ENCODE measurements at regions not wholly inside any gene's neighbourhood (a gene's known extent, or its start where the extent isn't known, plus 50 kb on each side); places are given as distances from the start of the nearest gene placed in this dataset.

DNA sequence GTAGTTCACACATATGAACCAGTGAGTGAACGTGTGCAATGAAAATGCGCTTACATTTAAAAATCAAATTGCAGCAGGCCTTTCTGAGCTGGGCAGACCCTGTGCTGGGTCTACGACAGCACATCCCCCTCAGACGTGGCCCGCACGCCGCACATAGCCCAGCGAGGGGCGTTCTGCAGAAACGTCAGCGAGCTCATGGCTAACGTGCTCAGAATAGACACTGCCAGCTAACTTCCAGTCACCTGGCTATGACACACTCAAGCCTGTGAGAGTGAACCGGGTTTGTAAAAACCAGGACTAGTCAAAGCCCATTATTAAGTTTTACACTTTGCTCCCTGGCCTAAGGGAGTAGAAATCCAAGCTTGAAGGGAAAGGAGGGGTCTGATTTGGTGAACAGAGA lies 108.1 kb upstream of the INSIG1 start:
- no peak for FAIRE-seq
- TF ChIP-seq, protein P1, sequence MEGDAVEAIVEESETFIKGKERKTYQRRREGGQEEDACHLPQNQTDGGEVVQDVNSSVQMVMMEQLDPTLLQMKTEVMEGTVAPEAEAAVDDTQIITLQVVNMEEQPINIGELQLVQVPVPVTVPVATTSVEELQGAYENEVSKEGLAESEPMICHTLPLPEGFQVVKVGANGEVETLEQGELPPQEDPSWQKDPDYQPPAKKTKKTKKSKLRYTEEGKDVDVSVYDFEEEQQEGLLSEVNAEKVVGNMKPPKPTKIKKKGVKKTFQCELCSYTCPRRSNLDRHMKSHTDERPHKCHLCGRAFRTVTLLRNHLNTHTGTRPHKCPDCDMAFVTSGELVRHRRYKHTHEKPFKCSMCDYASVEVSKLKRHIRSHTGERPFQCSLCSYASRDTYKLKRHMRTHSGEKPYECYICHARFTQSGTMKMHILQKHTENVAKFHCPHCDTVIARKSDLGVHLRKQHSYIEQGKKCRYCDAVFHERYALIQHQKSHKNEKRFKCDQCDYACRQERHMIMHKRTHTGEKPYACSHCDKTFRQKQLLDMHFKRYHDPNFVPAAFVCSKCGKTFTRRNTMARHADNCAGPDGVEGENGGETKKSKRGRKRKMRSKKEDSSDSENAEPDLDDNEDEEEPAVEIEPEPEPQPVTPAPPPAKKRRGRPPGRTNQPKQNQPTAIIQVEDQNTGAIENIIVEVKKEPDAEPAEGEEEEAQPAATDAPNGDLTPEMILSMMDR (IDR thresholded peaks at IDR 0.05; ENCODE audit: borderline replicate concordance, extremely low read depth, insufficient read depth) = no peak
- no peak overlapping the region for H3K9ac ChIP-seq (ENCODE audit: low read length in 3 of 3)
- DNase-seq = no peak
- no peak overlapping the region for H3K27ac ChIP-seq (ENCODE audit: low read depth in 2 of 2, low read length in 2 of 2)
- H3K4me3 ChIP-seq (ENCODE audit: low read length in 3 of 3) = no peak overlapping the region
- no peaks in the 10 kb centered on the region for H3K36me3 ChIP-seq (ENCODE audit: control insufficient read depth in 2 of 3, insufficient read depth in 3 of 3, low read length in 3 of 3)
- no peaks in the 10 kb centered on the region for H3K4me1 ChIP-seq (ENCODE audit: control insufficient read depth in 2 of 3, insufficient read depth in 2 of 3, low read depth in 1 of 3, low read length in 3 of 3)
- intact Hi-C loops (cut with DNase I) = loop anchor here (5.0 kb wide), 1 partner anchor 153 kb away; no protein-coding TSS in a partner anchor
- H3K27me3 ChIP-seq (ENCODE audit: control insufficient read depth, insufficient read depth, low read length) = no peaks in the 10 kb centered on the region
- H3K9me3 ChIP-seq (ENCODE audit: control insufficient read depth in 2 of 3, insufficient read depth in 1 of 3, low read length in 3 of 3) = peaks cover 0 to 16% (median 5%) of the 10 kb centered on the region in 3 donors

DNA sequence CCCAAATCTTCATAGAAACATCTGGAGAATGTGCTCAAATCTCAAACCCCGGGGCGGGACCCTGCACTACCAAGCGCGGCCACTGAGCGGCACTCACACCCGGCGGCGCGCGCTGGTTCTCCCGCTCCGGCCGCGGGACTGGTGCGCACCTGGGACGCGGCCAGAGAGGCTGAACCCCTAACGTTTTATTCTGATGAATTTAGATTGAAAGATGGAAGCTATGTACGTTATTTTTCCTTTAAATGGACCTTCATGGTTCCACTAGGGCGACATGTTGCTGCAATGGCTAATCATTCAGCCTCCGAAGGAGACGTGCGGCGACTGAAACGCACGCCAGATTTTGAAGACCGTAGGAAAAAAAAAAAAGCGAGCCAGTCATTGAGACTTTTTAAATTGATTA lies 107.0 kb upstream of the INSIG1 start:
- Histone ChIP-seq H3K36me3 (ENCODE audit: control insufficient read depth in 2 of 3, insufficient read depth in 3 of 3, low read length in 3 of 3) (no peaks in the 10 kb centered on the region), H3K4me3 (ENCODE audit: low read length in 3 of 3) (peak overlapping the region in 1 of 3 donors; percentile 42), H3K4me1 (ENCODE audit: control insufficient read depth in 2 of 3, insufficient read depth in 2 of 3, low read depth in 1 of 3, low read length in 3 of 3) (no peaks in the 10 kb centered on the region), H3K9ac (ENCODE audit: low read length in 3 of 3) (no peak overlapping the region), H3K9me3 (ENCODE audit: control insufficient read depth in 2 of 3, insufficient read depth in 1 of 3, low read length in 3 of 3) (peaks cover 0 to 5% (median 5%) of the 10 kb centered on the region in 3 donors), H3K27ac (ENCODE audit: low read depth in 2 of 2, low read length in 2 of 2) (no peak overlapping the region), H3K27me3 (ENCODE audit: control insufficient read depth, insufficient read depth, low read length) (no peaks in the 10 kb centered on the region)
- TF ChIP-seq, protein P1 (IDR thresholded peaks at IDR 0.05; ENCODE audit: borderline replicate concordance, extremely low read depth, insufficient read depth) = peak; percentile 91
- no peak for FAIRE-seq
- intact Hi-C loops (cut with DNase I) = no loop called here
- DNase-seq = peak in 4 of 5 donors; percentile 52 to 78 (median 74)

DNA sequence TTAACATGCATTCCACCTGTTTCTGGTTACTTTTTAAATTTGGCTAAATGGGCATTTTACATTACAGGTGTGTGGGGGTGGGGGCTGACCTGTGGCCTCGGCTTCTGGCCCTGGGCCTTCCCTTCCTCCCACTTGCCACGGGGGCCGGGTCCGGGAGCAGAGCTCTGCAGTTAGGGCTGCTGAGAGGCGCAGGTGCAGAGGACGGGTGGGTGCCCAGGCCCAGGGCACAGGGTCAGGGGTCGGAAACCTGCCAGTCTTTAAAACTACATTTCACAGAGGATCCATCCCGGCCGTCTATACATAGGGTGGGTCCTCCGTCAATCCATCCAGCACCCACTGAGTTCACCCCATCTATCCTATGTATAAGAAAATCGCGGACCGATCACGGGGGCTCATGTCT lies 106.5 kb upstream of the INSIG1 start:
- peaks cover 0 to under 1% (median under 1%) of the 10 kb centered on the region in 3 donors for H3K9me3 ChIP-seq (ENCODE audit: control insufficient read depth in 2 of 3, insufficient read depth in 1 of 3, low read length in 3 of 3)
- DNase-seq (no peak), FAIRE-seq (no peak)
- no peak overlapping the region for H3K9ac ChIP-seq (ENCODE audit: low read length in 3 of 3)
- H3K27ac ChIP-seq (ENCODE audit: low read depth in 2 of 2, low read length in 2 of 2) = no peak overlapping the region
- no peak overlapping the region for H3K4me3 ChIP-seq (ENCODE audit: low read length in 3 of 3)
- intact Hi-C loops (cut with DNase I) = no loop called here
- TF ChIP-seq, protein P1 (IDR thresholded peaks at IDR 0.05; ENCODE audit: borderline replicate concordance, extremely low read depth, insufficient read depth) = no peak
- H3K4me1 ChIP-seq (ENCODE audit: control insufficient read depth in 2 of 3, insufficient read depth in 2 of 3, low read depth in 1 of 3, low read length in 3 of 3) = no peaks in the 10 kb centered on the region
- no peaks in the 10 kb centered on the region for H3K27me3 ChIP-seq (ENCODE audit: control insufficient read depth, insufficient read depth, low read length)
- H3K36me3 ChIP-seq (ENCODE audit: control insufficient read depth in 2 of 3, insufficient read depth in 3 of 3, low read length in 3 of 3) = no peaks in the 10 kb centered on the region

DNA sequence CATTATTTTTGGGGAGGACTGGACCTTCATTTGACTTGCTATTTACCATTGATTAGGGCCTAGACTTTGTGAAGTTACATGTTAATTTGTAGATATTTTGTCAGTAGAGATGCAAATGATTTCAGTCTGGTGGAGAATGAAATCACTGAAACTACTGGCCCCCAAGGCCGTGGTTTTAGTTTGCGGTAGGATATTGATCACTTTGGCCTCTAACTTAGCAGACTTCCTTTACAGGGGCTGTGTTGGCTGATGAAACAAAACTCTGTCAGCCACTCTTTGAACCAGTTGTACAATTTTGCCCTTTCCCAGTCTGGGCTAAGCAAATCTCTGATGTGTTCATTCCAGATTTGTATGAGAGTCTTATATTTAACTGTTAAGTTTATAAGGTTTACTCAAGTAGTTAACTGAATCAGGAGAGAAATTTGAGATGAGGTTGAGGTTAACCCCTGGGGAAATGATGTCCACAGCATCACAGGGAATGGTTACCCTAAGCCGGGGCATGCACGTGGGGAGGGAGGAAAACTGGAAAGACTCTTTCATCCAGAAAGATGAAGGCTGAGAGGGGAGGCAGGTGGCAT lies 105.7 kb upstream of the INSIG1 start:
- intact Hi-C loops (cut with DNase I) = no loop called here
- FAIRE-seq = no peak
- H3K36me3 ChIP-seq (ENCODE audit: control insufficient read depth in 2 of 3, insufficient read depth in 3 of 3, low read length in 3 of 3) = no peaks in the 10 kb centered on the region
- H3K27ac ChIP-seq (ENCODE audit: low read depth in 2 of 2, low read length in 2 of 2) = no peak overlapping the region
- H3K9me3 ChIP-seq (ENCODE audit: control insufficient read depth in 2 of 3, insufficient read depth in 1 of 3, low read length in 3 of 3) = peaks cover 0 to 6% (median 0%) of the 10 kb centered on the region in 3 donors
- TF ChIP-seq, protein P1 (IDR thresholded peaks at IDR 0.05; ENCODE audit: borderline replicate concordance, extremely low read depth, insufficient read depth) = no peak
- H3K9ac ChIP-seq (ENCODE audit: low read length in 3 of 3) = no peak overlapping the region
- H3K4me1 ChIP-seq (ENCODE audit: control insufficient read depth in 2 of 3, insufficient read depth in 2 of 3, low read depth in 1 of 3, low read length in 3 of 3) = no peaks in the 10 kb centered on the region
- H3K27me3 ChIP-seq (ENCODE audit: control insufficient read depth, insufficient read depth, low read length) = no peaks in the 10 kb centered on the region
- no peak for DNase-seq
- no peak overlapping the region for H3K4me3 ChIP-seq (ENCODE audit: low read length in 3 of 3)

Measured in kidney (tissue), 13 donors.